RWPE2 (cell line): ENCODE measurements at regions not wholly inside any gene's neighbourhood (a gene's known extent, or its start where the extent isn't known, plus 50 kb on each side); places are given as distances from the start of the nearest gene placed in this dataset.
"Not testable (repeated sequence)": the region's sequence is repeated elsewhere in the genome, so short reads cannot be mapped to it uniquely, and the experiment has no call there.

Source experiments
- ATAC-seq: fragments of 200-7000 bp; cut with Tn5 transposase; 3 replicates; pipeline ENCODE4 v1.9.1; 2021; ENCODE audit warnings: low read depth
- DNase-seq: peaks from one replicate; pipeline ENCODE4 v3.0.0-alpha.2; 2020; ENCODE audit warnings: low spot score
- H3K27ac ChIP-seq: fragments of 450-650 bp; 2 replicates; pipeline ENCODE4 v1.5.1; 2017; ENCODE audit warnings: mild to moderate bottlenecking; ENCODE audit not compliant: poor library complexity, severe bottlenecking
- H3K27me3 ChIP-seq: fragments of 250-450 bp; sonication (Bioruptor Pico); 2 replicates; pipeline ENCODE4 v1.5.1; 2021; ENCODE audit warnings: mild to moderate bottlenecking, moderate library complexity; ENCODE audit not compliant: insufficient read depth, poor library complexity, severe bottlenecking
- H3K36me3 ChIP-seq: fragments of 250-450 bp; sonication (Bioruptor Pico); 2 replicates; pipeline ENCODE4 v1.5.1; 2020; ENCODE audit warnings: low read depth, mild to moderate bottlenecking, moderate library complexity
- H3K4me1 ChIP-seq: fragments of 250-450 bp; sonication (Bioruptor Pico); 2 replicates; pipeline ENCODE4 v1.5.1; 2021; ENCODE audit warnings: mild to moderate bottlenecking, moderate library complexity; ENCODE audit not compliant: insufficient read depth, poor library complexity, severe bottlenecking
- H3K4me3 ChIP-seq: fragments of 250-450 bp; sonication (Bioruptor Pico); 2 replicates; pipeline ENCODE4 v1.5.1; 2021; ENCODE audit warnings: mild to moderate bottlenecking, moderate library complexity; ENCODE audit not compliant: severe bottlenecking
- H3K9me3 ChIP-seq: fragments of 250-450 bp; sonication (Bioruptor Pico); 2 replicates; pipeline ENCODE4 v1.5.1; 2021; ENCODE audit warnings: mild to moderate bottlenecking, moderate library complexity; ENCODE audit not compliant: severe bottlenecking
- CTCF ChIP-seq: fragments of 450-650 bp; IDR thresholded peaks from one replicate; pipeline ENCODE4 v1.5.1; 2017; ENCODE audit warnings: mild to moderate bottlenecking, moderate library complexity; ENCODE audit not compliant: poor library complexity, severe bottlenecking

GRCh38 chr13:79986890-79987289, 354.0 kb downstream of the SPRY2 start:
- Histone ChIP-seq H3K27me3 (no peaks in the 10 kb centered on the region), H3K4me1 (peaks cover 20% of the 10 kb centered on the region), H3K4me3 (no peak overlapping the region), H3K27ac (peak overlapping the region; percentile 46), H3K9me3 (no peaks in the 10 kb centered on the region), H3K36me3 (no peaks in the 10 kb centered on the region)
- ATAC-seq: no peak
- no peak for DNase-seq
- no peak for TF ChIP-seq CTCF

- H3K36me3 ChIP-seq, H3K27ac ChIP-seq, H3K9me3 ChIP-seq, ATAC-seq, H3K4me1 ChIP-seq, H3K4me3 ChIP-seq, DNase-seq, H3K27me3 ChIP-seq: not testable (repeated sequence)
Observed at GRCh38 chr13:79974935-79975650, 365.8 kb downstream of the SPRY2 start.

GRCh38 chr13:79973533-79973963, 367.4 kb downstream of the SPRY2 start:
- no peak for TF ChIP-seq CTCF
- Histone ChIP-seq H3K4me3 (no peak overlapping the region), H3K27me3 (no peaks in the 10 kb centered on the region), H3K4me1 (no peaks in the 10 kb centered on the region), H3K27ac (no peak overlapping the region), H3K36me3 (no peaks in the 10 kb centered on the region), H3K9me3 (no peaks in the 10 kb centered on the region)
- DNase-seq (no peak), ATAC-seq (no peak)

GRCh38 chr13:79972066-79972569, 368.8 kb downstream of the SPRY2 start:
- no peak for TF ChIP-seq CTCF
- ATAC-seq: no peak
- H3K9me3 ChIP-seq: no peaks in the 10 kb centered on the region
- DNase-seq: no peak
- no peaks in the 10 kb centered on the region for H3K4me1 ChIP-seq
- no peak overlapping the region for H3K4me3 ChIP-seq
- H3K27me3 ChIP-seq: no peaks in the 10 kb centered on the region
- H3K36me3 ChIP-seq: no peaks in the 10 kb centered on the region
- H3K27ac ChIP-seq: no peak overlapping the region

- H3K4me1 ChIP-seq: peaks cover 4% of the 10 kb centered on the region
Observed at GRCh38 chr13:79966493-79966895, 374.4 kb downstream of the SPRY2 start.

More at GRCh38 chr13:79966493-79966895, 374.4 kb downstream of the SPRY2 start:
- DNase-seq: no peak
- Histone ChIP-seq H3K4me3 (no peak overlapping the region), H3K27me3 (no peaks in the 10 kb centered on the region), H3K36me3 (no peaks in the 10 kb centered on the region), H3K9me3 (no peaks in the 10 kb centered on the region), H3K27ac (no peak overlapping the region)
- no peak; the same call in 2 of the 3 replicates for ATAC-seq
- no peak for TF ChIP-seq CTCF
